SU-DHL-6 (cell line): ENCODE measurements at regions not wholly inside any gene's neighbourhood (a gene's known extent, or its start where the extent isn't known, plus 50 kb on each side); places are given as distances from the start of the nearest gene placed in this dataset.

Experiments used
- H2AFZ ChIP-seq: fragments of 200-600 bp; sonication (generic); 2 replicates; pipeline ENCODE4 v1.6.1; 2014; ENCODE audit warnings: low read depth, mild to moderate bottlenecking, moderate library complexity, mixed read lengths, antibody characterized with exemption, low read length; ENCODE audit not compliant: severe bottlenecking
- H3F3A ChIP-seq: fragments of 200-600 bp; shearing (Covaris generic); 2 replicates; pipeline ENCODE4 v1.6.0; 2016; ENCODE audit warnings: antibody characterized with exemption, mild to moderate bottlenecking; ENCODE audit not compliant: insufficient read depth
- H3K27ac ChIP-seq: fragments of 200-600 bp; sonication (generic); 2 replicates; pipeline ENCODE4 v1.5.1; 2016; ENCODE audit warnings: low read depth, mild to moderate bottlenecking, low read length, moderate library complexity, mixed read lengths
- H3K27me3 ChIP-seq: fragments of 200-600 bp; sonication (generic), shearing (Covaris generic); 2 replicates; pipeline ENCODE4 v1.6.0; 2014; ENCODE audit warnings: mild to moderate bottlenecking, low read length
- H3K36me3 ChIP-seq: fragments of 200-600 bp; sonication (generic); 2 replicates; pipeline ENCODE4 v1.6.1; 2014; ENCODE audit warnings: mild to moderate bottlenecking, low read length, mixed read lengths
- H3K4me2 ChIP-seq: fragments of 300-600, 200-600 bp; shearing (Covaris generic), sonication (generic); 2 replicates; pipeline ENCODE4 v1.6.0; 2014; ENCODE audit warnings: low read length, low read depth, mild to moderate bottlenecking; ENCODE audit not compliant: poor library complexity, severe bottlenecking
- H3K4me3 ChIP-seq: fragments of 200-600 bp; sonication (generic); 2 replicates; pipeline ENCODE4 v1.5.1; 2014; ENCODE audit warnings: antibody characterized with exemption, low read length, mild to moderate bottlenecking, mixed read lengths; ENCODE audit not compliant: insufficient read depth, poor library complexity, severe bottlenecking
- H3K79me2 ChIP-seq: fragments of 200-600 bp; sonication (generic); 2 replicates; pipeline ENCODE4 v1.6.1; 2014; ENCODE audit warnings: mild to moderate bottlenecking, low read length, moderate library complexity; ENCODE audit not compliant: insufficient read depth
- H3K9ac ChIP-seq: fragments of 200-600 bp; sonication (generic); 2 replicates; pipeline ENCODE4 v1.7.0; 2014; ENCODE audit warnings: mild to moderate bottlenecking, low read length
- H3K9me2 ChIP-seq: fragments of 200-600 bp; sonication (generic); replicated peaks from 2 replicates; pipeline ENCODE4 v1.6.1; 2014; ENCODE audit warnings: low read length; ENCODE audit not compliant: insufficient read depth
- H3K9me3 ChIP-seq: fragments of 200-600 bp; sonication (generic); 2 replicates; pipeline ENCODE4 v1.6.1; 2014; ENCODE audit warnings: low read length, mixed read lengths; ENCODE audit not compliant: insufficient read depth
- H4K20me1 ChIP-seq: fragments of 200-600 bp; sonication (generic); 2 replicates; pipeline ENCODE4 v1.6.1; 2014; ENCODE audit warnings: low read depth, mild to moderate bottlenecking, antibody characterized with exemption, low read length, moderate library complexity, mixed read lengths
- EZH2phosphoT487 ChIP-seq: fragments of 200-600 bp; sonication (generic), shearing (Covaris generic); conservative IDR thresholded peaks from 2 replicates; pipeline ENCODE4 v1.6.1; 2018; ENCODE audit warnings: mild to moderate bottlenecking, antibody characterized with exemption, low read length, moderate library complexity, mixed read lengths
- TF ChIP-seq, protein P1 (sequence below): fragments of 200-600 bp; sonication (generic); IDR thresholded peaks from one replicate; pipeline ENCODE4 v1.5.1; 2017; ENCODE audit warnings: antibody characterized with exemption, mild to moderate bottlenecking, low read length, moderate library complexity; ENCODE audit not compliant: insufficient read depth, poor library complexity, severe bottlenecking

DNA sequence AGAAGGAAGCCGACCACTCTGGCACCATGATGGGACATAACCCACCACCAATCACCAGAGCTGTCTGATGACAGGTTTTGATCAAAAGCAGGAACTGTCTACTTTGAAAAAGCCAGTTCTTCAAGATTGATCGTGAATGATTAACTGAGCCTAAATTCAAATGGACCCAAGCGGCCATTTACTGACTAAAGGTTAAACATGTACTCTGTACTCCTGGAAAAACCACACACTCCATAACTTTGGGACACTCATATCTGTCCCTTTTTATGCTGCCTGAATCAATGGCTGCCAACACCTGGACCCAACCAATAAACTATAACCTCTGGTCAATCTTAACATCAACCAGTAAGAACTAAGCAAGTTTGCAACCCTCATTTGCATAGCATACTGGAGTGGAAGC, 206.6 kb downstream of the URB2 start:
- Histone ChIP-seq H2AFZ (no peak overlapping the region), H3K36me3 (no peaks in the 10 kb centered on the region), H4K20me1 (no peaks in the 10 kb centered on the region), H3K79me2 (no peaks in the 10 kb centered on the region), H3K9me3 (no peaks in the 10 kb centered on the region), H3K27me3 (no peaks in the 10 kb centered on the region), H3F3A (no peaks in the 10 kb centered on the region), H3K27ac (no peak overlapping the region), H3K9ac (no peak overlapping the region), H3K9me2 (no peaks in the 10 kb centered on the region), H3K4me2 (no peak overlapping the region), H3K4me3 (no peak overlapping the region)
- TF ChIP-seq EZH2phosphoT487, result no peak
- TF ChIP-seq, protein P1, sequence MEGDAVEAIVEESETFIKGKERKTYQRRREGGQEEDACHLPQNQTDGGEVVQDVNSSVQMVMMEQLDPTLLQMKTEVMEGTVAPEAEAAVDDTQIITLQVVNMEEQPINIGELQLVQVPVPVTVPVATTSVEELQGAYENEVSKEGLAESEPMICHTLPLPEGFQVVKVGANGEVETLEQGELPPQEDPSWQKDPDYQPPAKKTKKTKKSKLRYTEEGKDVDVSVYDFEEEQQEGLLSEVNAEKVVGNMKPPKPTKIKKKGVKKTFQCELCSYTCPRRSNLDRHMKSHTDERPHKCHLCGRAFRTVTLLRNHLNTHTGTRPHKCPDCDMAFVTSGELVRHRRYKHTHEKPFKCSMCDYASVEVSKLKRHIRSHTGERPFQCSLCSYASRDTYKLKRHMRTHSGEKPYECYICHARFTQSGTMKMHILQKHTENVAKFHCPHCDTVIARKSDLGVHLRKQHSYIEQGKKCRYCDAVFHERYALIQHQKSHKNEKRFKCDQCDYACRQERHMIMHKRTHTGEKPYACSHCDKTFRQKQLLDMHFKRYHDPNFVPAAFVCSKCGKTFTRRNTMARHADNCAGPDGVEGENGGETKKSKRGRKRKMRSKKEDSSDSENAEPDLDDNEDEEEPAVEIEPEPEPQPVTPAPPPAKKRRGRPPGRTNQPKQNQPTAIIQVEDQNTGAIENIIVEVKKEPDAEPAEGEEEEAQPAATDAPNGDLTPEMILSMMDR, result no peak

DNA sequence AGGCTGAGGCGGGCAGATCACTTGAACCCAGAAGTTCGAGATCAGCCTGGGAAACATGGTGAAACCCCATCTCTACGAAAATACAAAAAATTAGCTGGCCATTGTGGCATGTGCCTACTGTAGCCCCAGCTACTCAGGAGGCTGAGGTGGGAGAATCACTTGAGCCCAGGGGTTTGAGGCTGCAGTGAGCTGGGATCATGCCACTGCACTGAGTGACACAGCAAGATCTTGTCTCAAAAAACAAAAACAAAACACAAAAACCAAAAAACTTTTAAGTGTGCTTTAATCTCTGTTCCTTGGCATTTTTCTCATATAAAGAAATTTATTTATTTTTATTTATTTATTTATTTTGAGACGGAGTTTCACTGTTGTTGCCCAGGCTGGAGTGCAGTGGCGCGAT, 208.2 kb downstream of the URB2 start:
- Histone ChIP-seq H3K79me2 (no peaks in the 10 kb centered on the region), H3K9me3 (no peaks in the 10 kb centered on the region), H3K4me2 (no peak overlapping the region), H3K36me3 (no peaks in the 10 kb centered on the region), H3K4me3 (no peak overlapping the region), H3K9ac (no peak overlapping the region), H3K27me3 (no peaks in the 10 kb centered on the region), H2AFZ (no peak overlapping the region), H3K9me2 (no peaks in the 10 kb centered on the region), H3K27ac (no peak overlapping the region), H4K20me1 (no peaks in the 10 kb centered on the region), H3F3A (no peaks in the 10 kb centered on the region)
- TF ChIP-seq, protein P1, result no peak
- TF ChIP-seq EZH2phosphoT487, result no peak

DNA sequence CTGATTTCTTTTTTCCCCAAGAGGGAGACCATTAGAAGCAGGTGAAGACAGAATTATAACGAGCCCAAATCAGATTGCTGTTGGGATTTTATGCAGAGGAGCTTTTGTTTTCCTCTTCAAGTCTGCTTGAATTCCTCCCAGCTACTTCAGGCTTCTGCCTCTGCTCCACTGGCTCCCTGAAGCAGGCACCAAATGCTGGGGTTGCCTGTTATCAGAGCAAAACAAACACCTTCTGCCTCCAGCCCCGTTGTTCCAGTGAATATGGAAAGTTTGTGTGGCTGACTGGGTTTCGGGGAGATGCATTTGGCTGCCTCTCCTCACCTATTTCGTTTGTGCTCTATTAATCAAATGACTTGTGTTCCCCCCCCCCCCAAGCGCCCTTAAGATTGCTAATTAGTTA, 209.2 kb downstream of the URB2 start:
- H3K79me2 ChIP-seq, result no peaks in the 10 kb centered on the region
- H3K27ac ChIP-seq, result no peak overlapping the region
- H3K9me3 ChIP-seq, result no peaks in the 10 kb centered on the region
- no peak for TF ChIP-seq EZH2phosphoT487
- TF ChIP-seq, protein P1, result no peak
- no peak overlapping the region for H3K9ac ChIP-seq
- no peaks in the 10 kb centered on the region for H3F3A ChIP-seq
- H3K9me2 ChIP-seq, result no peaks in the 10 kb centered on the region
- no peaks in the 10 kb centered on the region for H4K20me1 ChIP-seq
- no peaks in the 10 kb centered on the region for H3K27me3 ChIP-seq
- H3K4me3 ChIP-seq, result no peak overlapping the region
- no peak overlapping the region for H3K4me2 ChIP-seq
- H3K36me3 ChIP-seq, result no peaks in the 10 kb centered on the region
- no peak overlapping the region for H2AFZ ChIP-seq

DNA sequence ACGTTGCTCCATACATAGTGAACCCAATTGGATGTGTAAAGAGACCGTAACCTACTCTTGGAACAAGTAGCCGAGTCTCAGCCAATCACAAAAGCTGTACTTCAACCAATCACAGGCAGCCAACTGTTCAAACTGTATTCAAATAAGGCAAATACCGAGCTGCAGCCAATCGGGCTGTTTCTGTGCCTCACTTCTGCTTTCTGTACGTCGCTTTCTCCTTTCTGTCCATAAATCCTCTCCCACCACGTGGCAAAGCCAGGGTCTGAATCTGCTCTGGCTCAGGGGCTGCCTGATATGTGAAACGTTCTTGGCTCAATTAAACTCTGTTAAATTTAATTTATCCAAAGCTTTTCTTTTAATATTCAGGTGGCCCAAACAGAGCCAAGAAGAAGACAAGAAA, 210.3 kb downstream of the URB2 start:
- no peak overlapping the region for H2AFZ ChIP-seq
- no peaks in the 10 kb centered on the region for H3K9me3 ChIP-seq
- H3K79me2 ChIP-seq, result no peaks in the 10 kb centered on the region
- H3K27me3 ChIP-seq, result no peaks in the 10 kb centered on the region
- no peaks in the 10 kb centered on the region for H3K9me2 ChIP-seq
- no peaks in the 10 kb centered on the region for H4K20me1 ChIP-seq
- TF ChIP-seq EZH2phosphoT487, result no peak
- no peak overlapping the region for H3K4me2 ChIP-seq
- no peaks in the 10 kb centered on the region for H3K36me3 ChIP-seq
- no peaks in the 10 kb centered on the region for H3F3A ChIP-seq
- H3K4me3 ChIP-seq, result no peak overlapping the region
- H3K27ac ChIP-seq, result no peak overlapping the region
- no peak overlapping the region for H3K9ac ChIP-seq
